ENCODE measurements at regions not wholly inside any gene's neighbourhood (a gene's known extent, or its start where the extent isn't known, plus 50 kb on each side); places are given as distances from the start of the nearest gene placed in this dataset.

- BruUV-seq (replicated peaks): no TSS peak
- Histone ChIP-seq H3K36me3 (ENCODE audit: control insufficient read depth, insufficient read depth, low read length) (no peaks in the 10 kb centered on the region), H3K9ac (ENCODE audit: insufficient read depth in 1 of 2, low read depth in 2 of 2, low read length in 2 of 2) (no peak overlapping the region), H4K20me1 (replicated peaks; ENCODE audit: control insufficient read depth, insufficient read depth, low read length) (no peaks in the 10 kb centered on the region), H3K4me2 (ENCODE audit: insufficient read depth, low read length) (no peak overlapping the region), H3K4me1 (replicated peaks in 1 of 2; ENCODE audit: control insufficient read depth in 2 of 2, insufficient read depth in 2 of 2, low read length in 2 of 2) (no peaks in the 10 kb centered on the region), H3K4me3 (no peak overlapping the region), H3K9me1 (ENCODE audit: control insufficient read depth, insufficient read depth, low read length) (no peaks in the 10 kb centered on the region), H3K27me3 (ENCODE audit: control insufficient read depth in 2 of 2, insufficient read depth in 2 of 2, low read length in 2 of 2) (no peaks in the 10 kb centered on the region), H3K27ac (ENCODE audit: extremely low read depth, low read depth, low read length) (no peak overlapping the region), H3K9me3 (replicated peaks; ENCODE audit: control insufficient read depth, insufficient read depth, low read depth, low read length) (no peaks in the 10 kb centered on the region), H2AFZ (ENCODE audit: low read depth, low read length) (no peak overlapping the region), H3K79me2 (ENCODE audit: control insufficient read depth, insufficient read depth, low read length) (no peaks in the 10 kb centered on the region)
- WGBS (ENCODE audit: insufficient coverage, low coverage, missing lambda C conversion rate): 7% methylated on average over 1 of the region's 1 CpG
- ChIA-PET POLR2A (no interaction called here), CTCF (ENCODE audit: low intra/inter-chr PET ratio) (no interaction called here)
- FAIRE-seq (no peak), ATAC-seq (no peak), DNase-seq (ENCODE audit: extremely low read depth in 1 of 4, low spot score in 3 of 4) (no peak)
- no peak for TF ChIP-seq EP400 (IDR thresholded peaks at IDR 0.05)
- no peak for TF ChIP-seq RBM14 (IDR thresholded peaks at IDR 0.05; ENCODE audit: borderline replicate concordance, insufficient read depth, low read depth, low read length)
- no peak for TF ChIP-seq FOXK2 (conservative IDR thresholded peaks at IDR 0.05 in 1 of 2, IDR thresholded peaks at IDR 0.05 in 1 of 2; ENCODE audit: low read depth in 2 of 2)
- TF ChIP-seq DEAF1 (CRISPR knock-in tag; IDR thresholded peaks at IDR 0.05): no peak
- TF ChIP-seq UBTF (IDR thresholded peaks at IDR 0.05; ENCODE audit: borderline replicate concordance in 1 of 2, low read depth in 2 of 2, low read length in 2 of 2): no peak
- no peak for TF ChIP-seq ZNF395 (CRISPR knock-in tag; IDR thresholded peaks at IDR 0.05)
- in situ Hi-C loops (cut with MboI): no loop called here
- intact Hi-C loops (cut with micrococcal nuclease): no loop called here
These were observed 1068.6 kb downstream of the TAF11L14 start for GRCh38 chr5:18702821-18703220.
